ENCODE measurements at regions not wholly inside any gene's neighbourhood (a gene's known extent, or its start where the extent isn't known, plus 50 kb on each side); places are given as distances from the start of the nearest gene placed in this dataset.

DNA sequence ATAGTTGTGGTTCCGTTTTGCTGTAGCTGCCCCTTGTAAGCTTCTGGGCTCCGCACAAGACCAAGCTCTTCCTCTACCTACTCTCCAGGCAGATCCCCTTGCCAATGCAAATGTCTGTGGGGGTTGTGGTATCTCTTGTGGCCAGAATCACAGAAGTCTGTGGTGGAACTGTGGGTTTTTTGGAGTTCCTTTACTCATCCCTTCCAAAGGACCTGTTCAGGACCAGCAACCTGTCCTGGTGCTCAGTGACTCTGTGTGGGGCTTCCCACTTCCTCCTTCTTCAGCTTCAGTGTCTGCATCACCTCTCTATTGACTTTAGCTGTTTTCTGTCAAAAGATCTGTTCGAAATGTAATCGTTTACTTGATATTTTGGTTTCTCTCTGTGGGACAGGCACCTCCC, 441.3 kb upstream of the ADAMTSL1 start:
- ChIA-PET POLR2A (no interaction called here), CTCF (ENCODE audit: low intra/inter-chr PET ratio) (no interaction called here)
- Histone ChIP-seq H3K4me3 (no peak overlapping the region), H3K9me1 (ENCODE audit: control insufficient read depth, insufficient read depth, low read length) (no peaks in the 10 kb centered on the region), H3K27ac (ENCODE audit: extremely low read depth, low read depth, low read length) (no peak overlapping the region), H3K4me2 (ENCODE audit: insufficient read depth, low read length) (no peak overlapping the region), H3K9ac (ENCODE audit: insufficient read depth in 1 of 2, low read depth in 2 of 2, low read length in 2 of 2) (no peak overlapping the region), H4K20me1 (replicated peaks; ENCODE audit: control insufficient read depth, insufficient read depth, low read length) (no peaks in the 10 kb centered on the region), H3K9me3 (replicated peaks; ENCODE audit: control insufficient read depth, insufficient read depth, low read depth, low read length) (no peaks in the 10 kb centered on the region), H3K27me3 (ENCODE audit: control insufficient read depth in 2 of 2, insufficient read depth in 2 of 2, low read length in 2 of 2) (no peaks in the 10 kb centered on the region), H3K4me1 (replicated peaks in 1 of 2; ENCODE audit: control insufficient read depth in 2 of 2, insufficient read depth in 2 of 2, low read length in 2 of 2) (no peaks in the 10 kb centered on the region), H3K79me2 (ENCODE audit: control insufficient read depth, insufficient read depth, low read length) (no peaks in the 10 kb centered on the region), H2AFZ (ENCODE audit: low read depth, low read length) (no peak overlapping the region), H3K36me3 (ENCODE audit: control insufficient read depth, insufficient read depth, low read length) (no peaks in the 10 kb centered on the region)
- DNase-seq (ENCODE audit: extremely low read depth in 1 of 4, low spot score in 3 of 4), result no peak
- BruUV-seq (replicated peaks), result no TSS peak
- intact Hi-C loops (cut with micrococcal nuclease), result no loop called here
- 0% methylated on average over 4 of the region's 4 CpGs for WGBS (ENCODE audit: insufficient coverage, low coverage, missing lambda C conversion rate)
- in situ Hi-C loops (cut with MboI), result no loop called here
- TF ChIP-seq CEBPZ (IDR thresholded peaks at IDR 0.05; ENCODE audit: borderline replicate concordance, low read depth, low read length) (no peak), BCOR (IDR thresholded peaks at IDR 0.05) (no peak), CREB3L1 (IDR thresholded peaks at IDR 0.05; ENCODE audit: borderline replicate concordance, low read depth) (no peak), PML (IDR thresholded peaks at IDR 0.05; ENCODE audit: low read length) (no peak), BRF1 (IDR thresholded peaks at IDR 0.05; ENCODE audit: borderline replicate concordance, extremely low read depth, insufficient read length) (no peak), RHOXF2B (CRISPR knock-in tag; conservative IDR thresholded peaks at IDR 0.05) (no peak), MBD1 (CRISPR knock-in tag; IDR thresholded peaks at IDR 0.05) (no peak), ZC3H11A (IDR thresholded peaks at IDR 0.05; ENCODE audit: low read depth, low read length) (no peak), POLR2G (IDR thresholded peaks at IDR 0.05; ENCODE audit: low read depth, low read length) (no peak), XRCC3 (IDR thresholded peaks at IDR 0.05) (no peak), MITF (IDR thresholded peaks at IDR 0.05) (no peak), ZNF431 (CRISPR knock-in tag; IDR thresholded peaks at IDR 0.05) (no peak)
- ATAC-seq, result no peak
- no peak for FAIRE-seq

Data from K562 (cell line).